ENCODE measurements at regions not wholly inside any gene's neighbourhood (a gene's known extent, or its start where the extent isn't known, plus 50 kb on each side); places are given as distances from the start of the nearest gene placed in this dataset.
"Not testable (repeated sequence)": the region's sequence is repeated elsewhere in the genome, so short reads cannot be mapped to it uniquely, and the experiment has no call there.

DNA sequence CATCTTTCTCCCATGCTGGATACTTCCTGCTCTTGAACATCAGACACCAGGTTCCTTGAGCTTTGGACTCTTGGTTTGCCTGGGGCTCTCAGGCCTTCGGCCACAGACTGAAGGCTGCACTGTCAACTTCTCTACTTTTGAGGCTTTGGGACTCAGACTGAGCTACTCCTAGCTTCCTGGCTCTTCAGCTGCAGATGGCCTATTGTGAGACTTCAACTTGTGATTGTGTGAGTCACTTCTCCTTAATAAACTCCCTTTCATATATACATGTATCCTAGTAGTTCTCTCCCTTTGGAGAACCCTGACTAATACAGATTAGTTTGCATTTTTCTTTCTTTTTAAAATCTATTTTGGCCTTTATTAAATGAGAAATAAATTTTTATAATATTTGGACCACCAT lies 276.2 kb upstream of the SEMA3C start:
- no peak for DNase-seq (ENCODE audit: low read depth, low spot score)
- Histone ChIP-seq H3K36me3 (ENCODE audit: insufficient read depth, insufficient read length, low read length) (no peaks in the 10 kb centered on the region), H3K9ac (ENCODE audit: insufficient read length, low read depth) (no peak overlapping the region), H3K9me3 (ENCODE audit: insufficient read depth, low read length) (no peaks in the 10 kb centered on the region), H3K4me3 (ENCODE audit: insufficient read length, low read depth) (no peak overlapping the region), H3K27me3 (ENCODE audit: insufficient read depth, insufficient read length) (no peaks in the 10 kb centered on the region), H3K4me1 (ENCODE audit: insufficient read depth, insufficient read length) (no peaks in the 10 kb centered on the region)
- TF ChIP-seq YY1 (IDR thresholded peaks at IDR 0.05; ENCODE audit: insufficient read depth, insufficient read length) (no peak), SUZ12 (IDR thresholded peaks at IDR 0.05; ENCODE audit: extremely low read depth, insufficient read depth, insufficient read length) (no peak), ZNF274 (IDR thresholded peaks at IDR 0.05; ENCODE audit: low read depth, low read length) (no peak)

DNA sequence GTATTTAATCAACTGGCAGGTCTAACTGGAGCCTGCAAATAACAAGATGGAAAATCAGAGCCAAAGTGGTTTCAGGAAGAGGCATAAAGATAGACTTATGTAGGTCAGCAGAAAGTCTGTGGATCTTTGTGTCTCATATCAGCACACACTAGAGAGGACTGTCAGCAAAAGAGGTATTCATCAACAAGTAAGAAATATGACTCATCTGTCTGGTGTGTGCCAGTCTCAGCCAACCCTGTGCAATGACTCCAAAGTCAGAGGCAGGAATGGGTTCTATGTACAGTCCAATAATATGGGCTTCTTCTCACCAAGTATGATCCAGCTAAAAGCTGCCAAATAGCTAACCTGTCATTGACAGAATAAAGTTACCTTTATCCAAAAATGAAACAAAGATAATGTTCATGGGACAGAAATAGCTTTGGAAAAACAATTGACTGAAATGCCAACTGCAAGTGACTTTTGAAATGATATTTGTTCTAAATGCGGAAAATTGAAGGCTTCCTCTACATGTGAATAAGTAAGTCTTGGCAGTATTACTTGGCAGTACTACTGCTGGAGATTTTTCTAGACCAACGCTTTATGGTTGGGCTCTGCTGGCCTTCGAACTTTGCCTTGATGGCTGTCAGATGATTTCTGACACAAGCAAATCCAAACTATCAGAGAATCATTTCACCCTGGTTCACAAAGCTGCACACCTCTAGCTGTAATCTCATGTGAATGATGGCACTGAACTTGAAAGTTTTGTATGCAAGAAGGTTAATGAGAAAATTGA lies 272.3 kb upstream of the SEMA3C start:
- no peaks in the 10 kb centered on the region for H3K36me3 ChIP-seq (ENCODE audit: insufficient read depth, insufficient read length, low read length)
- no peaks in the 10 kb centered on the region for H3K9me3 ChIP-seq (ENCODE audit: insufficient read depth, low read length)
- H3K27me3 ChIP-seq (ENCODE audit: insufficient read depth, insufficient read length) = no peaks in the 10 kb centered on the region
- H3K9ac ChIP-seq (ENCODE audit: insufficient read length, low read depth) = no peak overlapping the region
- no peak for TF ChIP-seq SUZ12 (IDR thresholded peaks at IDR 0.05; ENCODE audit: extremely low read depth, insufficient read depth, insufficient read length)
- TF ChIP-seq ZNF274 (IDR thresholded peaks at IDR 0.05; ENCODE audit: low read depth, low read length) = no peak
- TF ChIP-seq YY1 (IDR thresholded peaks at IDR 0.05; ENCODE audit: insufficient read depth, insufficient read length) = no peak
- no peaks in the 10 kb centered on the region for H3K4me1 ChIP-seq (ENCODE audit: insufficient read depth, insufficient read length)
- H3K4me3 ChIP-seq (ENCODE audit: insufficient read length, low read depth) = no peak overlapping the region
- no peak for DNase-seq (ENCODE audit: low read depth, low spot score)

DNA sequence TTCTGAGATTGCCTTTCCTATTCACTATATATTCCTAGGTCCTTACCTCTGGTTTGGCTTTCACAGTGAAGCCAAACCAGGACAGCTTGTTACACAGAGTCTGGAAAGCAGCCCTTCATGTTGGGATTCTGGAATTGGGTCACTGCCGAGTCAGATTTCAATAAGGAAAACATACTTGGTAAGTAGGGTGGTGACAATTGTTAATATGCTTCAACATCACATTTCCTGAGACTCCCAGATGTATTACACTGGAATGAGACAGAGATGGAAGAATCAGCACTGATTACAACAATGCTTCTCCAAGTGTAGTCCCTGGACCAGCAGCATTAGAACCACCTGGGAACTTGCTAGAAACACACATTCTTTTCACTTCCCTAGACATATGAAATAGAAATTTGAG lies 268.9 kb upstream of the SEMA3C start:
- Histone ChIP-seq H3K9ac (ENCODE audit: insufficient read length, low read depth) (no peak overlapping the region), H3K4me3 (ENCODE audit: insufficient read length, low read depth) (no peak overlapping the region), H3K4me1 (ENCODE audit: insufficient read depth, insufficient read length) (no peaks in the 10 kb centered on the region), H3K9me3 (ENCODE audit: insufficient read depth, low read length) (0 out of 2 replicates have a peak, but pooled peaks cover 4% of the 10 kb centered on the region), H3K27me3 (ENCODE audit: insufficient read depth, insufficient read length) (no peaks in the 10 kb centered on the region), H3K36me3 (ENCODE audit: insufficient read depth, insufficient read length, low read length) (no peaks in the 10 kb centered on the region)
- DNase-seq (ENCODE audit: low read depth, low spot score) = no peak
- no peak for TF ChIP-seq SUZ12 (IDR thresholded peaks at IDR 0.05; ENCODE audit: extremely low read depth, insufficient read depth, insufficient read length)
- TF ChIP-seq ZNF274 (IDR thresholded peaks at IDR 0.05; ENCODE audit: low read depth, low read length) = no peak
- no peak for TF ChIP-seq YY1 (IDR thresholded peaks at IDR 0.05; ENCODE audit: insufficient read depth, insufficient read length)

DNA sequence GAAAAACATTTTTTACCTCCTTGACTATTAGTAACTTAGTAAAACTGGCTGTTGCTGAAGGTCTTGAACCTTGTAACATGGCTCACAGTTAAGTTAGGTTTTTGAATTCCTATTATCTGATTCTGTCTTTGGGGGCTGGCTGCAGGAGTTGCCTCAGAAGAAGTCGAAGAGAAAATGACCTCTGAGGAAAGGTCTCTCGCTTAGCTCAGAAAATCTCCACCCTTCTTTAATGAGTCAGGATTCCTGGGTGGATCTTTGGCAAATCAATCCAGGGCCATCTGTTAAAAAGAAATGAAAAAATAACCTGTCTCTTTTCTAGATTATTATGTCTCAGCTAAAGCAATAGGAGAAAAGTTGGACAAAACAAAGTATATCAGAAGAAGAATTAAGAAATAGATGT lies 267.8 kb upstream of the SEMA3C start:
- H3K27me3 ChIP-seq (ENCODE audit: insufficient read depth, insufficient read length) = no peaks in the 10 kb centered on the region
- peaks cover 10% of the 10 kb centered on the region for H3K9me3 ChIP-seq (ENCODE audit: insufficient read depth, low read length)
- TF ChIP-seq SUZ12 (IDR thresholded peaks at IDR 0.05; ENCODE audit: extremely low read depth, insufficient read depth, insufficient read length) (no peak), ZNF274 (IDR thresholded peaks at IDR 0.05; ENCODE audit: low read depth, low read length) (no peak), YY1 (IDR thresholded peaks at IDR 0.05; ENCODE audit: insufficient read depth, insufficient read length) (no peak)
- H3K9ac ChIP-seq (ENCODE audit: insufficient read length, low read depth) = no peak overlapping the region
- H3K36me3 ChIP-seq (ENCODE audit: insufficient read depth, insufficient read length, low read length) = no peaks in the 10 kb centered on the region
- DNase-seq (ENCODE audit: low read depth, low spot score) = no peak
- H3K4me3 ChIP-seq (ENCODE audit: insufficient read length, low read depth) = no peak overlapping the region
- H3K4me1 ChIP-seq (ENCODE audit: insufficient read depth, insufficient read length) = no peaks in the 10 kb centered on the region

DNA sequence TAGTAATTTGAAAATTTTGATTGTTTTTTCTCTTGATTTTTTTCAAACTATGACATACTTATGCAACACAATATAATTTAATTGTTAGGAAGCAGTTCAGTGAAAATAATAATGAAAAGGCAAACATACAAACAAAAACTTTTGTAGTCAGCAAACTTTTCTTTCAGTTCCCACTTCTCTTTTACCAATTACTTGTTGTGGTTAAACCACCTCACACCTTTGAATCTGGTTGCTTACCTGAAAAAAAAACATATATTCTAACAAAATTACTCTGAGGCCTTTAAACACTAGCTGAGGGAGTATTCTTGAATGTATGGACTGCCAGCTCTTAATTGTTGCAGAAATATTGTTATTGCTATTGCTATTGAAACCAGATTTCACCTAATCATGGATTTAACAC lies 266.2 kb upstream of the SEMA3C start:
- peaks cover 26% of the 10 kb centered on the region for H3K9me3 ChIP-seq (ENCODE audit: insufficient read depth, low read length)
- no peaks in the 10 kb centered on the region for H3K27me3 ChIP-seq (ENCODE audit: insufficient read depth, insufficient read length)
- no peak overlapping the region for H3K9ac ChIP-seq (ENCODE audit: insufficient read length, low read depth)
- H3K4me1 ChIP-seq (ENCODE audit: insufficient read depth, insufficient read length) = peaks cover 3% of the 10 kb centered on the region
- no peak overlapping the region for H3K4me3 ChIP-seq (ENCODE audit: insufficient read length, low read depth)
- TF ChIP-seq ZNF274 (IDR thresholded peaks at IDR 0.05; ENCODE audit: low read depth, low read length) = no peak
- TF ChIP-seq YY1 (IDR thresholded peaks at IDR 0.05; ENCODE audit: insufficient read depth, insufficient read length) = no peak
- TF ChIP-seq SUZ12 (IDR thresholded peaks at IDR 0.05; ENCODE audit: extremely low read depth, insufficient read depth, insufficient read length) = no peak
- H3K36me3 ChIP-seq (ENCODE audit: insufficient read depth, insufficient read length, low read length) = no peaks in the 10 kb centered on the region
- DNase-seq (ENCODE audit: low read depth, low spot score) = no peak

DNA sequence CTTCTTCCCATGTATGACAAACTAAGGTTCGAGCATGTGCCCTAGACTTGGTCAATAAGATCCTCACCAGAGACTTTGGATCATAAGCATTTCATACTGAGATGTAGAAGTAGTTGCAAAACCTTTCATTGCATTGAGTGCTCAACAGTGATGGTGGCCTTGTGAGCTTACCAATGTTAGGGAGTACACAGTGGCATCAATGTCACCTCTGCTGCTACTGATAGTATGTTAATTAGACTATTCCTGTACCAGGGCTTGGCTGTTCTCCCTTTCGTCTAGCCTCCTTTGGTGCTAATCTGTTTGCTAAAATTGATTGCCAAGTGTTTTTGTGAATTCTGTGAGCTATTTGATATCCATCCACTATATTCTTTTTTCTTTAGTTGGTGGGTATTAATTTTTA lies 264.5 kb upstream of the SEMA3C start:
- no peak for DNase-seq (ENCODE audit: low read depth, low spot score)
- Histone ChIP-seq H3K27me3 (ENCODE audit: insufficient read depth, insufficient read length) (no peaks in the 10 kb centered on the region), H3K9me3 (ENCODE audit: insufficient read depth, low read length) (peaks cover 34% of the 10 kb centered on the region), H3K4me1 (ENCODE audit: insufficient read depth, insufficient read length) (peaks cover 3% of the 10 kb centered on the region), H3K4me3 (ENCODE audit: insufficient read length, low read depth) (no peak overlapping the region), H3K36me3 (ENCODE audit: insufficient read depth, insufficient read length, low read length) (no peaks in the 10 kb centered on the region), H3K9ac (ENCODE audit: insufficient read length, low read depth) (no peak overlapping the region)
- TF ChIP-seq ZNF274 (IDR thresholded peaks at IDR 0.05; ENCODE audit: low read depth, low read length) (no peak), SUZ12 (IDR thresholded peaks at IDR 0.05; ENCODE audit: extremely low read depth, insufficient read depth, insufficient read length) (no peak), YY1 (IDR thresholded peaks at IDR 0.05; ENCODE audit: insufficient read depth, insufficient read length) (no peak)

DNA sequence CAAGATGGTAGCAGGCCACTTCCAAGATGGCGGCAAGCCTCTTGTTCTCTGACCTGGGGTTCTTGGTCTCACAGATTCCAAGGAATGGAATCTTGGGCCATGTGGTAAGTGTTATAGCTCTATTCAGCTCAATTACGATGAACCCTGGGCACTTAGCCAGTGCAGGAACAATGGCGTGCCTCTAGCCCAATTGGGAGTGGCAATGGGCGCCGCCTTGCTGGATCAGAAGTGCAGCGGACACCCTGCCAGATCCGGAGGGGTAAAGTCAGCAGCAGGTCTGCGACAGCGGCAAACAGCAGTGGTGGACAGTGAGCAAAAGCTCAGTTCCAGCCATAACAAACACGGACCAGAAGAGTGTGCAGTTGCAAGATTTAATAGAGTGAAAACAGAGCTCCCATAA lies 263.2 kb upstream of the SEMA3C start:
- not testable (repeated sequence) for H3K27me3 ChIP-seq (ENCODE audit: insufficient read depth, insufficient read length); H3K4me1 ChIP-seq (ENCODE audit: insufficient read depth, insufficient read length); DNase-seq (ENCODE audit: low read depth, low spot score); H3K4me3 ChIP-seq (ENCODE audit: insufficient read length, low read depth); H3K36me3 ChIP-seq (ENCODE audit: insufficient read depth, insufficient read length, low read length); H3K9ac ChIP-seq (ENCODE audit: insufficient read length, low read depth)
- peaks cover 34% of the 10 kb centered on the region for H3K9me3 ChIP-seq (ENCODE audit: insufficient read depth, low read length)
